Ishikawa (cell line): ENCODE measurements at regions not wholly inside any gene's neighbourhood (a gene's known extent, or its start where the extent isn't known, plus 50 kb on each side); places are given as distances from the start of the nearest gene placed in this dataset.

Source experiments
- CEBPB ChIP-seq: IDR thresholded peaks from 2 replicates; pipeline ENCODE4 v1.6.1; 2012
- CREB1 ChIP-seq: IDR thresholded peaks from 2 replicates; pipeline ENCODE4 v1.6.1; 2012; ENCODE audit warnings: low read depth
- EGR1 ChIP-seq: IDR thresholded peaks from 2 replicates; pipeline ENCODE4 v1.6.1; 2012
- EP300 ChIP-seq: IDR thresholded peaks from 2 replicates; pipeline ENCODE4 v1.6.1; 2012; ENCODE audit warnings: borderline replicate concordance
- FOXM1 ChIP-seq: IDR thresholded peaks from 2 replicates; pipeline ENCODE4 v1.6.1; 2012; ENCODE audit warnings: low read depth, borderline replicate concordance
- MAX ChIP-seq: IDR thresholded peaks from 2 replicates; pipeline ENCODE4 v1.6.1; 2012
- NFIC ChIP-seq: IDR thresholded peaks from 2 replicates; pipeline ENCODE4 v1.6.1; 2012
- RAD21 ChIP-seq: IDR thresholded peaks from 2 replicates; pipeline ENCODE4 v1.6.1; 2012; ENCODE audit warnings: low read depth
- TAF1 ChIP-seq: IDR thresholded peaks from 2 replicates; pipeline ENCODE4 v1.6.1; 2012; ENCODE audit warnings: low read depth, mild to moderate bottlenecking
- TCF12 ChIP-seq: IDR thresholded peaks from 2 replicates; pipeline ENCODE4 v1.6.1; 2012; ENCODE audit warnings: low read depth
- TEAD4 ChIP-seq: IDR thresholded peaks from 2 replicates; pipeline ENCODE4 v1.6.1; 2012
- YY1 ChIP-seq: IDR thresholded peaks from 2 replicates; pipeline ENCODE4 v1.6.1; 2012; ENCODE audit warnings: low read depth
- ZBTB7A ChIP-seq: IDR thresholded peaks from 2 replicates; pipeline ENCODE4 v1.6.1; 2012; ENCODE audit warnings: low read depth
- TF ChIP-seq, protein P1 (sequence below): IDR thresholded peaks from 2 replicates; pipeline ENCODE4 v1.6.1; 2012
- TF ChIP-seq, protein P2 (sequence below): IDR thresholded peaks from 2 replicates; pipeline ENCODE4 v1.6.1; 2012; ENCODE audit warnings: low read depth, mild to moderate bottlenecking

DNA sequence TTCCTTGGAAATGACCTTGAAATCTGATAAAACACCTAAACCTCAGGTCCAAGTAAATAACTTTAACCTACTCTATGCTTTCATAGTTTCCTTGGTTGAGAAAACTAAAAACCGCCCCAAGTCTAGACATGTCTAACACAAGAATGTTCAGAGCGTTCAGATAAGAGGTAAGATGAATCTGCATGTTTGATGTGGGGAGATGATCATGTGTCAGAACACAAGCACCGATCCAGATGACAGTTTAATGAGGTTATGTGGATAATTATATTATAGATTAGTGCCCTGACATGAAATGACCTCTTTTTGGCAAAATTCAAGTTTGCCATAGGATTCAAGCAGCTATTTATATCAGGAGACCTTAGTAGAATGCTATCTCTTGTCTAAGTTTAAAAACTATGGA is 729.8 kb upstream of the SOX11 start:
- TF ChIP-seq CEBPB (no peak), TEAD4 (no peak), CREB1 (no peak), EP300 (no peak), FOXM1 (no peak), MAX (no peak), EGR1 (no peak), NFIC (no peak), TCF12 (no peak)
- TF ChIP-seq, protein P1, sequence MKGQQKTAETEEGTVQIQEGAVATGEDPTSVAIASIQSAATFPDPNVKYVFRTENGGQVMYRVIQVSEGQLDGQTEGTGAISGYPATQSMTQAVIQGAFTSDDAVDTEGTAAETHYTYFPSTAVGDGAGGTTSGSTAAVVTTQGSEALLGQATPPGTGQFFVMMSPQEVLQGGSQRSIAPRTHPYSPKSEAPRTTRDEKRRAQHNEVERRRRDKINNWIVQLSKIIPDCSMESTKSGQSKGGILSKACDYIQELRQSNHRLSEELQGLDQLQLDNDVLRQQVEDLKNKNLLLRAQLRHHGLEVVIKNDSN, result no peak
- TF ChIP-seq, protein P2, sequence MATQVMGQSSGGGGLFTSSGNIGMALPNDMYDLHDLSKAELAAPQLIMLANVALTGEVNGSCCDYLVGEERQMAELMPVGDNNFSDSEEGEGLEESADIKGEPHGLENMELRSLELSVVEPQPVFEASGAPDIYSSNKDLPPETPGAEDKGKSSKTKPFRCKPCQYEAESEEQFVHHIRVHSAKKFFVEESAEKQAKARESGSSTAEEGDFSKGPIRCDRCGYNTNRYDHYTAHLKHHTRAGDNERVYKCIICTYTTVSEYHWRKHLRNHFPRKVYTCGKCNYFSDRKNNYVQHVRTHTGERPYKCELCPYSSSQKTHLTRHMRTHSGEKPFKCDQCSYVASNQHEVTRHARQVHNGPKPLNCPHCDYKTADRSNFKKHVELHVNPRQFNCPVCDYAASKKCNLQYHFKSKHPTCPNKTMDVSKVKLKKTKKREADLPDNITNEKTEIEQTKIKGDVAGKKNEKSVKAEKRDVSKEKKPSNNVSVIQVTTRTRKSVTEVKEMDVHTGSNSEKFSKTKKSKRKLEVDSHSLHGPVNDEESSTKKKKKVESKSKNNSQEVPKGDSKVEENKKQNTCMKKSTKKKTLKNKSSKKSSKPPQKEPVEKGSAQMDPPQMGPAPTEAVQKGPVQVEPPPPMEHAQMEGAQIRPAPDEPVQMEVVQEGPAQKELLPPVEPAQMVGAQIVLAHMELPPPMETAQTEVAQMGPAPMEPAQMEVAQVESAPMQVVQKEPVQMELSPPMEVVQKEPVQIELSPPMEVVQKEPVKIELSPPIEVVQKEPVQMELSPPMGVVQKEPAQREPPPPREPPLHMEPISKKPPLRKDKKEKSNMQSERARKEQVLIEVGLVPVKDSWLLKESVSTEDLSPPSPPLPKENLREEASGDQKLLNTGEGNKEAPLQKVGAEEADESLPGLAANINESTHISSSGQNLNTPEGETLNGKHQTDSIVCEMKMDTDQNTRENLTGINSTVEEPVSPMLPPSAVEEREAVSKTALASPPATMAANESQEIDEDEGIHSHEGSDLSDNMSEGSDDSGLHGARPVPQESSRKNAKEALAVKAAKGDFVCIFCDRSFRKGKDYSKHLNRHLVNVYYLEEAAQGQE, result no peak

GRCh38 chr2:4963106-4963505 is 729.1 kb upstream of the SOX11 start:
- TF ChIP-seq EP300 (no peak), TEAD4 (no peak), EGR1 (no peak), ZBTB7A (no peak), MAX (no peak), CREB1 (no peak), YY1 (no peak), TCF12 (no peak), RAD21 (no peak), NFIC (no peak), CEBPB (no peak), FOXM1 (no peak), TAF1 (no peak)
- TF ChIP-seq, protein P2, result no peak
- TF ChIP-seq, protein P1, result no peak

DNA sequence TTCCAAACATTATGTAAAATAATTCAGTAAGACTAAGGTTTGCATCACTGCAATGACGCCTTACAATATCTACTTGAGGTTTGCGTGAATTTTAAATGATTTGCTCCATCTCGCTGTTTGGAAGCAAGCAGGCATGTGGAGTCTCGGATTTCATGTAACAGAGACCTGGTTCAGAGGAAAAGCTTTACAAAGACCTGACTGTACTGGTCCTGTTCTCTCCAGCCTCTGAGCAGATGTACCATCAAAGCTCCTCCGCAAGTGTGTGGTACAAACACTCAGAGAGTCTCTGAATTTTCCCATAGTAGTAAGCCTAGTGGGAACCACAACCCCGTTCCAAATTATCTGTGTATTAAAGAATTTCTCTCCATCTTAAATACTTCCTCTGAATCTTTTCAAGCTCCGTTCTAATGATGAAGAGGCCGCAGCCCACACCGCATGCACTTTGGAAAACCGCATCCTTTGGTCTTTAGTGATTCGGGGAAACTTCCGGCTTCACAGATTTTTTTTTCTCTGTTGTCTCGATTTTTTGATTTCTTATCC is 728.1 kb upstream of the SOX11 start:
- TF ChIP-seq TAF1 (no peak), EP300 (no peak), RAD21 (no peak), TCF12 (no peak), NFIC (no peak), TEAD4 (no peak), CREB1 (no peak), MAX (no peak), YY1 (no peak), EGR1 (no peak), ZBTB7A (no peak), CEBPB (no peak), FOXM1 (no peak)
- TF ChIP-seq, protein P2, result no peak
- TF ChIP-seq, protein P1, result no peak

GRCh38 chr2:4964579-4964978 is 727.6 kb upstream of the SOX11 start:
- TF ChIP-seq RAD21 (no peak), TCF12 (no peak), TEAD4 (no peak), MAX (no peak), CREB1 (no peak), EGR1 (no peak), CEBPB (no peak), NFIC (no peak)
- TF ChIP-seq, protein P2, result no peak
